ENCODE measurements at regions not wholly inside any gene's neighbourhood (a gene's known extent, or its start where the extent isn't known, plus 50 kb on each side); places are given as distances from the start of the nearest gene placed in this dataset.

DNA sequence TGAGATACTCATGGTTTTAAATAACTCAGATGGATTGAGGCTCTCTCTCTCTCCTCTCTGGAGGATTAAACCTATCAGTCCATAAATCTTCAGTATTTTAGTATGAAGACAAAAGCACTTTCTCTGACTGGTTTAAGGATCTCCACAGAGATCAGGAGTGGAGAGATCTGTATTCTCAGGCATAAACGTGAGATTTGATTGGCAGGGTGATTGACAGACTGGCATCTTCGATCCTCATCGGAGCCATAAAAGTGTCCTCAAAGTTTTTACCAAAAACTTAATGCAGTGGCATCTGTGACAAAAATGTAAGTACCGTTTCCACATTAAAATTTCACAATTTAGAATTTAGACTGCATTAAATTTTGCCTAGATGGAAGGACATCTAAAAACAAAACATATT lies 870.1 kb downstream of the KCNJ2 start:
- H3K9me3 ChIP-seq (ENCODE audit: control extremely low read depth in 1 of 3, control insufficient read depth in 2 of 3, insufficient read depth in 1 of 3, low read length in 2 of 3), result peaks cover 0 to 4% (median 0%) of the 10 kb centered on the region in 3 donors
- WGBS (ENCODE audit: insufficient coverage), result no CpG with 5 or more reads among the region's 4 CpGs

GRCh38 chr17:71052971-71053370 lies 883.6 kb downstream of the KCNJ2 start:
- WGBS (ENCODE audit: insufficient coverage), result no CpG with 5 or more reads among the region's 1 CpG
- H3K27ac Mint-ChIP-seq, result no peak overlapping the region

More for the DNA sequence above, 870.1 kb downstream of the KCNJ2 start:
- ATAC-seq (ENCODE audit: low read depth) (no peak), DNase-seq (no peak)
- intact Hi-C loops (cut with micrococcal nuclease), result no loop called here
- Mint-ChIP-seq H3K9me3 (ENCODE audit: insufficient read depth) (peaks cover 4% of the 10 kb centered on the region), H3K4me1 (no peaks in the 10 kb centered on the region), H3K27me3 (no peaks in the 10 kb centered on the region), H3K27ac (no peak overlapping the region), H3K4me3 (no peak overlapping the region)
- Histone ChIP-seq H4K20me1 (ENCODE audit: control insufficient read depth, insufficient read depth, low read length, poor library complexity, severe bottlenecking) (no peaks in the 10 kb centered on the region), H3K4me3 (ENCODE audit: control extremely low read depth in 1 of 5, extremely low read depth in 1 of 5, insufficient read depth in 1 of 5, low read depth in 2 of 5, low read length in 4 of 5) (no peak overlapping the region), H3K27me3 (replicated peaks in 1 of 4; ENCODE audit: control extremely low read depth in 1 of 4, control insufficient read depth in 3 of 4, insufficient read depth in 4 of 4, low read length in 3 of 4) (no peaks in the 10 kb centered on the region), H3K27ac (ENCODE audit: low read length in 2 of 2) (no peak overlapping the region), H3K79me2 (ENCODE audit: control insufficient read depth, insufficient read depth, low read length) (no peaks in the 10 kb centered on the region), H3K9ac (ENCODE audit: low read length) (no peak overlapping the region), H2AFZ (ENCODE audit: insufficient read depth, low read depth, low read length, poor library complexity, severe bottlenecking) (no peak overlapping the region), H3K4me1 (ENCODE audit: control insufficient read depth in 2 of 2, insufficient read depth in 2 of 2, low read length in 2 of 2) (no peaks in the 10 kb centered on the region), H3K36me3 (replicated peaks in 1 of 2; ENCODE audit: control extremely low read depth in 1 of 2, control insufficient read depth in 1 of 2, extremely low read depth in 1 of 2, insufficient read depth in 2 of 2, low read length in 1 of 2) (no peaks in the 10 kb centered on the region), H3K4me2 (replicated peaks; ENCODE audit: low read depth, low read length, poor library complexity, severe bottlenecking) (no peak overlapping the region)
- ChIA-PET POLR2A (no interaction called here), CTCF (no interaction called here)
- TF ChIP-seq, protein P1, sequence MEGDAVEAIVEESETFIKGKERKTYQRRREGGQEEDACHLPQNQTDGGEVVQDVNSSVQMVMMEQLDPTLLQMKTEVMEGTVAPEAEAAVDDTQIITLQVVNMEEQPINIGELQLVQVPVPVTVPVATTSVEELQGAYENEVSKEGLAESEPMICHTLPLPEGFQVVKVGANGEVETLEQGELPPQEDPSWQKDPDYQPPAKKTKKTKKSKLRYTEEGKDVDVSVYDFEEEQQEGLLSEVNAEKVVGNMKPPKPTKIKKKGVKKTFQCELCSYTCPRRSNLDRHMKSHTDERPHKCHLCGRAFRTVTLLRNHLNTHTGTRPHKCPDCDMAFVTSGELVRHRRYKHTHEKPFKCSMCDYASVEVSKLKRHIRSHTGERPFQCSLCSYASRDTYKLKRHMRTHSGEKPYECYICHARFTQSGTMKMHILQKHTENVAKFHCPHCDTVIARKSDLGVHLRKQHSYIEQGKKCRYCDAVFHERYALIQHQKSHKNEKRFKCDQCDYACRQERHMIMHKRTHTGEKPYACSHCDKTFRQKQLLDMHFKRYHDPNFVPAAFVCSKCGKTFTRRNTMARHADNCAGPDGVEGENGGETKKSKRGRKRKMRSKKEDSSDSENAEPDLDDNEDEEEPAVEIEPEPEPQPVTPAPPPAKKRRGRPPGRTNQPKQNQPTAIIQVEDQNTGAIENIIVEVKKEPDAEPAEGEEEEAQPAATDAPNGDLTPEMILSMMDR (IDR thresholded peaks at IDR 0.05), result no peak
- no peak for TF ChIP-seq EZH2 (IDR thresholded peaks at IDR 0.05; ENCODE audit: borderline replicate concordance, insufficient read depth, low read depth, low read length, poor library complexity, severe bottlenecking)

More at GRCh38 chr17:71052971-71053370, 883.6 kb downstream of the KCNJ2 start:
- no peaks in the 10 kb centered on the region for H3K4me1 ChIP-seq (ENCODE audit: control insufficient read depth in 2 of 2, insufficient read depth in 2 of 2, low read length in 2 of 2)
- DNase-seq (no peak), ATAC-seq (ENCODE audit: low read depth) (no peak)
- H3K4me3 ChIP-seq (ENCODE audit: control extremely low read depth in 1 of 5, extremely low read depth in 1 of 5, insufficient read depth in 1 of 5, low read depth in 2 of 5, low read length in 4 of 5), result no peak overlapping the region
- H3K9me3 ChIP-seq (ENCODE audit: control extremely low read depth in 1 of 3, control insufficient read depth in 2 of 3, insufficient read depth in 1 of 3, low read length in 2 of 3), result no peaks in the 10 kb centered on the region
- no peak overlapping the region for H3K4me2 ChIP-seq (replicated peaks; ENCODE audit: low read depth, low read length, poor library complexity, severe bottlenecking)
- Mint-ChIP-seq H3K27me3 (no peaks in the 10 kb centered on the region), H3K4me1 (no peaks in the 10 kb centered on the region), H3K4me3 (no peak overlapping the region), H3K9me3 (ENCODE audit: insufficient read depth) (peaks cover 7% of the 10 kb centered on the region)
- no peaks in the 10 kb centered on the region for H3K27me3 ChIP-seq (replicated peaks in 1 of 4; ENCODE audit: control extremely low read depth in 1 of 4, control insufficient read depth in 3 of 4, insufficient read depth in 4 of 4, low read length in 3 of 4)
- H3K79me2 ChIP-seq (ENCODE audit: control insufficient read depth, insufficient read depth, low read length), result no peaks in the 10 kb centered on the region
- intact Hi-C loops (cut with micrococcal nuclease), result no loop called here
- H3K27ac ChIP-seq (ENCODE audit: low read length in 2 of 2), result no peak overlapping the region
- H4K20me1 ChIP-seq (ENCODE audit: control insufficient read depth, insufficient read depth, low read length, poor library complexity, severe bottlenecking), result no peaks in the 10 kb centered on the region
- CTCF ChIA-PET, result no interaction called here
- no peak overlapping the region for H3K9ac ChIP-seq (ENCODE audit: low read length)
- H3K36me3 ChIP-seq (replicated peaks in 1 of 2; ENCODE audit: control extremely low read depth in 1 of 2, control insufficient read depth in 1 of 2, extremely low read depth in 1 of 2, insufficient read depth in 2 of 2, low read length in 1 of 2), result no peaks in the 10 kb centered on the region
- POLR2A ChIA-PET, result no interaction called here
- TF ChIP-seq EZH2 (IDR thresholded peaks at IDR 0.05; ENCODE audit: borderline replicate concordance, insufficient read depth, low read depth, low read length, poor library complexity, severe bottlenecking), result no peak
- no peak overlapping the region for H2AFZ ChIP-seq (ENCODE audit: insufficient read depth, low read depth, low read length, poor library complexity, severe bottlenecking)

Data from B cell (primary cell).